ENCODE measurements at regions not wholly inside any gene's neighbourhood (a gene's known extent, or its start where the extent isn't known, plus 50 kb on each side); places are given as distances from the start of the nearest gene placed in this dataset.

- DNase-seq = no peak
Measured at GRCh38 chr5:39867923-39868322, 443.1 kb upstream of the DAB2 start.

- DNase-seq = no peak
Measured at GRCh38 chr5:39863926-39864552, 439.3 kb upstream of the DAB2 start.

DNA sequence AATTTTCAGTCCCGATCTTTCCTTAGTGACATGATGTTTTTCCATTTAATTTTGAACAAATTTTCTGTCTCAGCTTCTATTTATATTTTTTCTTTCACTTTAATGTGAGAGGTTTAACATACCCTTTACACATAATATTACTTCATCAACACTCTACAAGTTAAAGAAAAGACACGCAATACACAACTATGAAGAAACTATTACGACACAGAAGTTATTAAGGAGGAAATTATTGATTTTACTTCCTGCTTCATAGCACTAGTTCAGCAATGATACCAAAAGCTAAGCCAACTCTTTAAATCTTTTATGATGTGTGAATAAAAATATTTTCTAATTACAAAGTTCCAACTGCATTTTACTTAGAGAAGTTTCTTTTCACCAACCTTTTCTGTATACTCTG lies 432.3 kb upstream of the DAB2 start:
- DNase-seq = no peak

DNA sequence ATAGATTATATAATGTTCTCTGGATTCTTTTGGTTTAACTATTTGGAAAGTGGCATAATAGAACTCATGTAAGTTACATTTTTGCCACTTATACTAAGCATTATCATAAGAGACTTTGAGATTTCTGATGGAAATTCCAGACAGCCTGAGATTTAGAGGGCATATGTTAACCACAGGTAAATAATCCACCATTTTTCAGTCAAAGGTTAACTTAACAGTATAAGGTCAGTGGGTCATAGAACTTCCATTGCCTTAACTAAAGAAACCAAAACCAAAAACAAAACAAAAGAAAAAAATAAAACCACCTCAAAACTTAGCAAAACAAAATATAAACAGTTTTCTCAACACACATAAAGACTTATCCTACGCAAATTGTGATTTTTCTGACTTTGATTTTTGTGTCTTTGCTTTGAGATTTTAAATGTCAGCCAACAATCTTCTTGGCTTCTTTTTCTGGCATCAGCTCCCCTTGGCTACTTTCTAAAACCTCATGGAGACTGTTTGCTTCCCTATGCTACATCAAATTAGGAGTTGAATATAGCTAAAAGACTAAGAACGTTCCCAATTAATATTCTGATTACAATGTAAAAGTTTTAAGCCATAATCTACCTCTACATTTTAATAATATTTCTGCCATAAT lies 430.1 kb upstream of the DAB2 start:
- no peak for DNase-seq

DNA sequence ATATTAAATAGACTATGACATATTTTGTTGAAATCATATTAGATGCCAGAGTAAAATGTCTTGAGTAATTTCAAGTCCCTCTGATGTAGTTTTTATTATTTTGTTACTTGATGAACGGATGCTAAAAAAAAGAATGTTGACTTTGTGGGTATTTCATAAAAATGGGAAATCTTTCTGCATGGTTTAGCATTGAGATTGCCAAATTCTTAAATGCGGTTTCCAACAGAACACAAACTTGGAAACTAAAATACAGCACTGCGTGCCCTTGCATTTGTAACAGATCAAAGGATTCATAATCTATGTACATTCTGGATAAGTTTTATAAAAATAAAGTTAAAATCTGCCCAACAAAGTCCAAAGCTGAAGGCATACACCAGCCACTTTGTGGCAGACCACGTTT lies 425.5 kb upstream of the DAB2 start:
- DNase-seq = no peak

- DNase-seq = no peak
Measured at GRCh38 chr5:39846144-39846543, 421.4 kb upstream of the DAB2 start.

DNA sequence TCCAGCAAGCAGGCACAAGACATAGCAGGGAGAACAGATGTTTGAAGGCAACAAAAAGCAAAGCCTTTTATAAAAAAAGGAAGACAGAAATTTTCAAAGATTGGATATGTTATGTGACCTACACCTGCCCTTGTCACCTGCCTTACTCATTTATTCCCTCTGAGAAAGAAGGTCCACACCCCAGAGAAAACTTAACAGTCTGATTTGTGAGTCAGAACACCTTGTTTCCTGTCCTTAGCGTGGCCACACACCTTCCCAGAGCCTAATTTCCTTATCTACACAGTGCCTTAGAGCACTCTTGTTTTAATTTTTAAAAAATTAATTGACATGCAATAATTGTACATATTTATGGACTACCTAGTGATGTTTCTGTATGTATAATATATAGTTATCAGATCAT lies 419.0 kb upstream of the DAB2 start:
- no peak for DNase-seq

DNA sequence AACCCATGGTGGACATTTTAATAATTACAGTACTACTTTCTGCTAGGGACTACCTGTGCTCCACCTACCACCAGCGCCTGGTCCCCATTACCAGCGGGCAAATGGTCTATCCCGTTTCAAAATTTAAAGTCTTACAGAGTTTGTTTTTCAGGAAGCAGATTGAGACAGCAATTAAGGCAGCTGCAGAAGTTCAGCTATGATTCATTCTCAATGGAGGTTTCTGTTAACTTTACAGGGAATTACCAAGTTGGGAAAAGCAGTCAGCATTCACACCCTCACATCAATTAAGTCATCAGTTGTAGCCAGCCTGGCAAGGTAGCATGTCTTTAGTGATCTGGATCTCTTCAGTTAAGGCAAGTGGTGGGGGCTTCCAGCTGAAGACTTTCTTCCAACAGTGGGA lies 410.6 kb upstream of the DAB2 start:
- no peak for DNase-seq

GRCh38 chr5:39829441-39829840 lies 404.7 kb upstream of the DAB2 start:
- no peak for DNase-seq

GRCh38 chr5:39826051-39826450 lies 401.3 kb upstream of the DAB2 start:
- DNase-seq = no peak

GRCh38 chr5:39825301-39825700 lies 400.5 kb upstream of the DAB2 start:
- no peak for DNase-seq

DNA sequence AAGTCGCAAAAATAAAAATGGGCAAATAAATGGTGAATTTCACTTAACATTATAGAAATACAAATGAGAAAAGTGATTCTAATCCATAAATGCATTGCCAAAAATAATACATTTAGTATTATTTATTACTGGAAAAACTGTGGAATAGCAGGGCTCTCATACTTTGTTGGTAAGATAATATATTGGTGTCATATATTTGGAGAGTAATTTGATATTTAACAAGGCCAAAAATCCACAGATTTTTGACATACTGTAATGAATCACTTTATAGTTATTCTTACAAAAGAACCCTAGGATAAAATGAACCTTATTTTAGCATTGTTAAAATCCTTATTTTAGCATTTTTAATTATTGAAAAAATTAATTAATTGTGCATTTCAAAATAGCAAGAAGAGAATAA lies 397.2 kb upstream of the DAB2 start:
- no peak for DNase-seq

DNA sequence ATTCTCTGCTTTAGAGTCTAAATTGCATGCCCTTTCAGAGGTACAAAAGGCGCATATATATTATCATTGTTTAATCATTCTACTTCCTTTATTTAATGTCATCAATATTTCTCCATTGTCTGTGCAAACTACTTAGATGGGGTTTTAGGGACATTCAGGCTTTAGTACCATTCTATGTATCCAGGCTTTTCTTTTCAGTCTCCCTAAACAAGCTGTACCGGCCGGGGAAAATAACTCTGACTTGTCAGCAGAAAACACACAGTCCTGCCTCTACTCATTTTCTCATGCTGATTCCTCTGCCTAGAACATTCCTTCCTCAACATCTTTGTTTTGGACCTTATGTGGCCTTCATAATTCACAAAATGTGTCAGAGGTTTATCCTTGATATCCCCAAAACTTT lies 392.1 kb upstream of the DAB2 start:
- DNase-seq = no peak

GRCh38 chr5:39816156-39816845 lies 391.5 kb upstream of the DAB2 start:
- DNase-seq = no peak

- DNase-seq = no peak
Measured at GRCh38 chr5:39815711-39816110, 390.9 kb upstream of the DAB2 start.

- DNase-seq = no peak
Measured at GRCh38 chr5:39811381-39811780, 386.6 kb upstream of the DAB2 start.

- no peak for DNase-seq
Measured at GRCh38 chr5:39808656-39809055, 383.9 kb upstream of the DAB2 start.

- DNase-seq = no peak
Measured at GRCh38 chr5:39801306-39801705, 376.5 kb upstream of the DAB2 start.

DNA sequence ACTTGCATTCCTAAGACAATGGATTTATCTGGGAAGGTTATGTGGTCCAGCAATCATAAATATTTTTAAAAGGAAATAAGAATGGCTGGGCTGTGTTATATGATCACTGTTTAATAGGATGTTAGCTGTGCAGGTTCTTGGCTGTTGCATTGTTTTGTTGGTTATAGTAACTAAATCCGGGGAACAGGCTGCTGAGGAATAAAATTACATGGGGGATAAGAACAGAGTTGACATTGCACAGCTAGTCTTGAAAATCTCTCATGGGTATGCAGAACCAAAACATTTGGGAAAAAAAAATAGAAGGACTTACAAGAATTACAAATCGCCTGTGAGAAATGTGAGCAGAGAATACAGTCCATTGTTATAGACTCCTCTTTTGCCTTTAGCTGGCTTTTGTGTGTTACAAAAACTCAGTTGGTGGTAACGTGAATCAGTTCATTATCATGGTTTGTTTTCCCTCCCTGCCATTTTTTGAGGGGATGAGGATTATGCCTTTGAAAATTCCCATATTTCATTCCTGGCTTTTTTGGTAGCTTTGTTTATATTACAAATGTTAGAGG lies 375.3 kb upstream of the DAB2 start:
- DNase-seq = no peak

- no peak for DNase-seq
Measured at GRCh38 chr5:39799242-39799641, 374.5 kb upstream of the DAB2 start.

- DNase-seq = no peak
Measured at GRCh38 chr5:39794513-39795210, 369.9 kb upstream of the DAB2 start.

- no peak for DNase-seq
Measured at GRCh38 chr5:39785410-39785809, 360.6 kb upstream of the DAB2 start.

GRCh38 chr5:39783756-39784421 lies 359.1 kb upstream of the DAB2 start:
- DNase-seq = no peak
